Prostate gland (tissue), 2 donors: ENCODE measurements at regions not wholly inside any gene's neighbourhood (a gene's known extent, or its start where the extent isn't known, plus 50 kb on each side); places are given as distances from the start of the nearest gene placed in this dataset.

ENCODE experiments used
- POLR2A ChIP-seq: fragments of 450-650 bp; IDR thresholded peaks from one replicate; pipeline ENCODE4 v1.6.1; 2016; ENCODE audit warnings: antibody characterized with exemption, mild to moderate bottlenecking
- POLR2AphosphoS5 ChIP-seq: sonication (generic); formaldehyde crosslinking; IDR thresholded peaks from one replicate; pipeline ENCODE4 v1.6.1; 2017; ENCODE audit warnings: antibody characterized with exemption
- TF ChIP-seq, protein P1 (sequence below), 4 experiments: fragments of 200-600 bp in 2 of 4; fragments of 450-650 bp in 2 of 4; sonication (generic) in 2 of 4; IDR thresholded peaks; 1 replicate in 3 of 4; 2 replicates in 1 of 4; pipeline ENCODE4 v1.5.1; 2016 to 2019; ENCODE audit warnings: antibody characterized with exemption in 4 of 4, mild to moderate bottlenecking in 2 of 4, moderate library complexity in 2 of 4

DNA sequence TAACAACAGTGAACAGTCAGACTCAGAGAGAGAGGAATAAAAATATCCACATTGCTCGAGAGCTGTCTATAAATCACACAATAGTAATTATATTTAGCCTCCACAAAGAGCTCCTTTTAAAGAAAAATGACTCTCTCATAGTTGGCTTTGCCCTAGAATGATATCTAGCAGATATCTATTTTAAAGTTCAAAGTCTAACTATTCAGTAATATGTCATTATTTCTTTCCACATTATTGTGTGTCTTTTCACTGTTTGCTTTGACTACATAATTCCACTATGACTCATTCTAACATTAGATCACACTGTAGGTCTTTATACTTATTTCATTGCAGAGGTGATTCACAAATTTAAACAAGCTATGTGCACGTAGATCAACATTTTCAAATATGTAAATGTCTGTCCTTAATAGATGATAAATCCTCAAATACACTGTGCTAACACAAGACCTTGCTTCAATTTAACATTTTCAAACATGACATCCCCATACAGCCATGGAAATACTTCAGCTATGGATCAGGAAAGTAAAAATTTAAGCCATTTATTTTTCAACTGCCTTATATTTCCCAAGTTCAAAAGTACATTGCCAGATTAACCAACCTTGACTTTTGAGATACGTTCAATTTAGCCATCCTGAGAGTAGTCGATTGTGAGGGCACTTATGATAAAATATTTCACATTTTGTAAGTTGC lies 99.9 kb upstream of the AKR1E2 start:
- TF ChIP-seq, protein P1, sequence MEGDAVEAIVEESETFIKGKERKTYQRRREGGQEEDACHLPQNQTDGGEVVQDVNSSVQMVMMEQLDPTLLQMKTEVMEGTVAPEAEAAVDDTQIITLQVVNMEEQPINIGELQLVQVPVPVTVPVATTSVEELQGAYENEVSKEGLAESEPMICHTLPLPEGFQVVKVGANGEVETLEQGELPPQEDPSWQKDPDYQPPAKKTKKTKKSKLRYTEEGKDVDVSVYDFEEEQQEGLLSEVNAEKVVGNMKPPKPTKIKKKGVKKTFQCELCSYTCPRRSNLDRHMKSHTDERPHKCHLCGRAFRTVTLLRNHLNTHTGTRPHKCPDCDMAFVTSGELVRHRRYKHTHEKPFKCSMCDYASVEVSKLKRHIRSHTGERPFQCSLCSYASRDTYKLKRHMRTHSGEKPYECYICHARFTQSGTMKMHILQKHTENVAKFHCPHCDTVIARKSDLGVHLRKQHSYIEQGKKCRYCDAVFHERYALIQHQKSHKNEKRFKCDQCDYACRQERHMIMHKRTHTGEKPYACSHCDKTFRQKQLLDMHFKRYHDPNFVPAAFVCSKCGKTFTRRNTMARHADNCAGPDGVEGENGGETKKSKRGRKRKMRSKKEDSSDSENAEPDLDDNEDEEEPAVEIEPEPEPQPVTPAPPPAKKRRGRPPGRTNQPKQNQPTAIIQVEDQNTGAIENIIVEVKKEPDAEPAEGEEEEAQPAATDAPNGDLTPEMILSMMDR (IDR thresholded peaks at IDR 0.05) = no peak
- TF ChIP-seq POLR2A = no peak
- TF ChIP-seq POLR2AphosphoS5 = no peak
